NCI-H2029 treated with DMSO at 0.1 percent for 48 hours (cell line): ENCODE measurements at regions not wholly inside any gene's neighbourhood (a gene's known extent, or its start where the extent isn't known, plus 50 kb on each side); places are given as distances from the start of the nearest gene placed in this dataset.

ENCODE experiments used
- DNase-seq: peaks from one replicate; lab custom pipeline; 2025; lab: John Stamatoyannopoulos, UW

GRCh38 chr11:70796648-70797227 is 398.4 kb downstream of the CTTN start:
- DNase-seq: no peak

GRCh38 chr11:70798296-70798695 is 400.0 kb downstream of the CTTN start:
- DNase-seq: no peak

GRCh38 chr11:70799386-70799785 is 401.1 kb downstream of the CTTN start:
- no peak for DNase-seq

GRCh38 chr11:70802185-70802584 is 403.9 kb downstream of the CTTN start:
- no peak for DNase-seq

GRCh38 chr11:70804139-70804837 is 406.0 kb downstream of the CTTN start:
- DNase-seq: no peak

GRCh38 chr11:70805243-70805642 is 406.9 kb downstream of the CTTN start:
- no peak for DNase-seq

- no peak for DNase-seq
Measured at GRCh38 chr11:70805971-70806370, 407.6 kb downstream of the CTTN start.

GRCh38 chr11:70806461-70807194 is 408.3 kb downstream of the CTTN start:
- no peak for DNase-seq

- DNase-seq: no peak
Measured at GRCh38 chr11:70807195-70807543, 408.8 kb downstream of the CTTN start.

GRCh38 chr11:70808686-70809375 is 410.5 kb downstream of the CTTN start:
- DNase-seq: no peak

GRCh38 chr11:70810133-70810532 is 411.8 kb downstream of the CTTN start:
- DNase-seq: no peak

GRCh38 chr11:70810681-70811080 is 412.4 kb downstream of the CTTN start:
- no peak for DNase-seq

GRCh38 chr11:70811483-70811882 is 413.2 kb downstream of the CTTN start:
- no peak for DNase-seq

- DNase-seq: no peak
Measured at GRCh38 chr11:70811915-70812314, 413.6 kb downstream of the CTTN start.

GRCh38 chr11:70812472-70812871 is 414.1 kb downstream of the CTTN start:
- no peak for DNase-seq

GRCh38 chr11:70813651-70814050 is 415.3 kb downstream of the CTTN start:
- DNase-seq: no peak

GRCh38 chr11:70815485-70815832 is 417.1 kb downstream of the CTTN start:
- no peak for DNase-seq

GRCh38 chr11:70816156-70816678 is 417.9 kb downstream of the CTTN start:
- no peak for DNase-seq

GRCh38 chr11:70818351-70818750 is 420.0 kb downstream of the CTTN start:
- DNase-seq: no peak

- no peak for DNase-seq
Measured at GRCh38 chr11:70819022-70819421, 420.7 kb downstream of the CTTN start.

GRCh38 chr11:70820311-70820710 is 422.0 kb downstream of the CTTN start:
- DNase-seq: no peak

- DNase-seq: no peak
Measured at GRCh38 chr11:70820712-70821111, 422.4 kb downstream of the CTTN start.

- no peak for DNase-seq
Measured at GRCh38 chr11:70823771-70824170, 425.4 kb downstream of the CTTN start.
